ENCODE measurements at regions not wholly inside any gene's neighbourhood (a gene's known extent, or its start where the extent isn't known, plus 50 kb on each side); places are given as distances from the start of the nearest gene placed in this dataset.
A peak's percentile ranks its signal among the peaks of the same experiment; 100 is the strongest.

- no peak for DNase-seq (ENCODE audit: low read depth, low spot score)
- H3K27ac ChIP-seq = no peak overlapping the region
Measured at GRCh38 chr17:77597418-77598240, 360.9 kb upstream of the TNRC6C start.

- H3K27ac ChIP-seq = no peak overlapping the region
- DNase-seq (ENCODE audit: low read depth, low spot score) = no peak
Measured at GRCh38 chr17:77598241-77598620, 360.3 kb upstream of the TNRC6C start.

GRCh38 chr17:77599699-77600098 lies 358.8 kb upstream of the TNRC6C start:
- H3K27ac ChIP-seq = no peak overlapping the region
- no peak for DNase-seq (ENCODE audit: low read depth, low spot score)

- DNase-seq (ENCODE audit: low read depth, low spot score) = no peak
- no peak overlapping the region for H3K27ac ChIP-seq
Measured at GRCh38 chr17:77600346-77600745, 358.2 kb upstream of the TNRC6C start.

GRCh38 chr17:77601054-77601979 lies 357.2 kb upstream of the TNRC6C start:
- H3K27ac ChIP-seq = peak overlapping the region; percentile 72
- no peak for DNase-seq (ENCODE audit: low read depth, low spot score)

- H3K27ac ChIP-seq = peak overlapping the region; percentile 72
- no peak for DNase-seq (ENCODE audit: low read depth, low spot score)
Measured at GRCh38 chr17:77602062-77602746, 356.3 kb upstream of the TNRC6C start.

GRCh38 chr17:77602883-77603640 lies 355.4 kb upstream of the TNRC6C start:
- H3K27ac ChIP-seq = peak overlapping the region; percentile 72
- no peak for DNase-seq (ENCODE audit: low read depth, low spot score)

GRCh38 chr17:77604301-77604972 lies 354.1 kb upstream of the TNRC6C start:
- no peak overlapping the region for H3K27ac ChIP-seq
- DNase-seq (ENCODE audit: low read depth, low spot score) = no peak

- no peak for DNase-seq (ENCODE audit: low read depth, low spot score)
- H3K27ac ChIP-seq = no peak overlapping the region
Measured at GRCh38 chr17:77604973-77605313, 353.6 kb upstream of the TNRC6C start.

GRCh38 chr17:77606146-77606864 lies 352.2 kb upstream of the TNRC6C start:
- no peak overlapping the region for H3K27ac ChIP-seq
- no peak for DNase-seq (ENCODE audit: low read depth, low spot score)

GRCh38 chr17:77606865-77607210 lies 351.7 kb upstream of the TNRC6C start:
- DNase-seq (ENCODE audit: low read depth, low spot score) = no peak
- H3K27ac ChIP-seq = no peak overlapping the region

- H3K27ac ChIP-seq = no peak overlapping the region
- no peak for DNase-seq (ENCODE audit: low read depth, low spot score)
Measured at GRCh38 chr17:77607606-77608005, 350.9 kb upstream of the TNRC6C start.

- H3K27ac ChIP-seq = no peak overlapping the region
- no peak for DNase-seq (ENCODE audit: low read depth, low spot score)
Measured at GRCh38 chr17:77608431-77608830, 350.1 kb upstream of the TNRC6C start.

GRCh38 chr17:77609553-77610517 lies 348.7 kb upstream of the TNRC6C start:
- no peak for DNase-seq (ENCODE audit: low read depth, low spot score)
- H3K27ac ChIP-seq = no peak overlapping the region

GRCh38 chr17:77610518-77610893 lies 348.0 kb upstream of the TNRC6C start:
- H3K27ac ChIP-seq = no peak overlapping the region
- no peak for DNase-seq (ENCODE audit: low read depth, low spot score)

- DNase-seq (ENCODE audit: low read depth, low spot score) = no peak
- H3K27ac ChIP-seq = no peak overlapping the region
Measured at GRCh38 chr17:77610972-77611521, 347.5 kb upstream of the TNRC6C start.

- no peak for DNase-seq (ENCODE audit: low read depth, low spot score)
- H3K27ac ChIP-seq = no peak overlapping the region
Measured at GRCh38 chr17:77611791-77612502, 346.6 kb upstream of the TNRC6C start.
